GM12873 (cell line): ENCODE measurements at regions not wholly inside any gene's neighbourhood (a gene's known extent, or its start where the extent isn't known, plus 50 kb on each side); places are given as distances from the start of the nearest gene placed in this dataset.

Experiments
- TF ChIP-seq, protein P1 (sequence below): IDR thresholded peaks from 2 replicates; pipeline ENCODE4 v1.5.1; 2012; ENCODE audit warnings: low read depth, mild to moderate bottlenecking, moderate library complexity, low read length, control low read depth; ENCODE audit not compliant: insufficient read depth; ENCODE audit errors: missing control alignments

DNA sequence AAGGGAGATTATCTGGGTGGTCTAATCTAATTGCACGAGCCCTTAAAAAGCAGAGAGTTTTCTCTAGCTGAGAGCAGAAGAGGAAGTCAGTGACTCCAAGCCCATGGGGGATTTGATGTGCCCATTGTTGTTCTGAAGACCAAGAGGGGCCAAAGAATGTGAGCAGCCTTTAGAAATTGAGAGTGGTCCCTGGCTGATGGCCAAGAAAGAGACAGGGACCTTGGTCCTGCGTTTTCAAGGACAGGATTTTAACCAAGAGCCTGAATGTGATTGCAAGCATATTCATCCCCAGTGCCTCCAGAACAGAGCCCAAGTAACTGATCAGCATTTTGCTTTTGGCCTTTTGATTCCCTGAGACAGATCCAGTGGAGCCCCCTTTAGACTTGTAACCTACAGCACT is 1353.9 kb downstream of the AACS start:
- TF ChIP-seq, protein P1, sequence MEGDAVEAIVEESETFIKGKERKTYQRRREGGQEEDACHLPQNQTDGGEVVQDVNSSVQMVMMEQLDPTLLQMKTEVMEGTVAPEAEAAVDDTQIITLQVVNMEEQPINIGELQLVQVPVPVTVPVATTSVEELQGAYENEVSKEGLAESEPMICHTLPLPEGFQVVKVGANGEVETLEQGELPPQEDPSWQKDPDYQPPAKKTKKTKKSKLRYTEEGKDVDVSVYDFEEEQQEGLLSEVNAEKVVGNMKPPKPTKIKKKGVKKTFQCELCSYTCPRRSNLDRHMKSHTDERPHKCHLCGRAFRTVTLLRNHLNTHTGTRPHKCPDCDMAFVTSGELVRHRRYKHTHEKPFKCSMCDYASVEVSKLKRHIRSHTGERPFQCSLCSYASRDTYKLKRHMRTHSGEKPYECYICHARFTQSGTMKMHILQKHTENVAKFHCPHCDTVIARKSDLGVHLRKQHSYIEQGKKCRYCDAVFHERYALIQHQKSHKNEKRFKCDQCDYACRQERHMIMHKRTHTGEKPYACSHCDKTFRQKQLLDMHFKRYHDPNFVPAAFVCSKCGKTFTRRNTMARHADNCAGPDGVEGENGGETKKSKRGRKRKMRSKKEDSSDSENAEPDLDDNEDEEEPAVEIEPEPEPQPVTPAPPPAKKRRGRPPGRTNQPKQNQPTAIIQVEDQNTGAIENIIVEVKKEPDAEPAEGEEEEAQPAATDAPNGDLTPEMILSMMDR: no peak

DNA sequence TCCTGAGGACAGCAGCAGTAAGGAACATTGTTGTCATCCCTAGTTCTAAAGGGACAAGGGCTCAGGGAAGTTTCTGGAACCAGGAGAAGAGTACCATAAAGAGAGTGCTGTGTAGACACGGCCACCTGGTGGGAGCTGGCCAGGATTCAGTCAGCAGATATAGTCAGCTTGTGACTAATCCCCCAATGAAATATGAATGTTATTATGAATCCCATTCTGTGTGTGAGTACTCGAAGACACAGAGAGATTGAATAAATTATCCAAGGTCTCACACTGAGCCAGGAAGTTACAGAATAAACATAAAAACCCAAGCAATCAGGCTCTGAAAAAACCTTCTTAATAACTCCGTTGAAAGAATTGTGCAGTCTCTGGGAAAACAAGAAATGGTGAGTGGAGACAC is 1359.5 kb downstream of the AACS start:
- TF ChIP-seq, protein P1: no peak

DNA sequence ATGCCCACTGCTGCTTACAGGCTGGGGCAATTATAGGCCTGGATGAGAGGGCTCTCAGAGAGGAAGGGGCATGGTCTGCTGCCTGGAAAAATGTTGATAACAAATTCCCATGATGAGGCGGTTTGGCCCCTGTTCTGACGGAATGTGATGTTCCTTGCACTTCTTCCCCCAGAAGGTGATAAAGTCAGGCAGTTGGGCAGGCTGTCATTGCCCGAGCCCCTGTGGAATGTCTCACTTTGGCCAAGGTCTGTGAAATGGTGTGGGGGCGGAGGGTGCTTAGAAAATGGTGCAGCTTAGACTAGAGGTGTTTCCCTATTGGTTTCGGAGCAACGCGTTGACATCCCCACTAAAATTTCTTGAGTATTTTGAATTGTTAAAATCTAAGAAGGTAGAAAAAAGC is 1360.0 kb downstream of the AACS start:
- TF ChIP-seq, protein P1: no peak

DNA sequence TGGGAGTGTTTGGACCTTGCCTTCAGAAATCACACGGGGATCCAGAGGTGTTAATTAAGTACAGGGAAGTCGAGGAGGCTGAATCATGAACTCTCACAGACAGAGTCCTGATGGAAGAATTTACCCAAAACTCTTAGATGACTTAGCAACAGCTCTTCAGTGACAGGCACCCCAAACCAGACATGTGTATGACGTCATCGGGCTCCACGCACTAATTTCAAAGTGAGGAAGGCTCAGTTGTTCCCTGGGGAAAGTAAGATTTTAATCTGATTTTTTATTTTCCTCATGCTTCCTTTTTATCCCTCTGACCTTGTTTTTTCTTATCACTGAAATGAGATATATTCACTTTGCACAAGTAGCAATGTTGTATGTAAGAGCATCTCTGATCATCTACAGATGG is 1363.5 kb downstream of the AACS start:
- TF ChIP-seq, protein P1: no peak

DNA sequence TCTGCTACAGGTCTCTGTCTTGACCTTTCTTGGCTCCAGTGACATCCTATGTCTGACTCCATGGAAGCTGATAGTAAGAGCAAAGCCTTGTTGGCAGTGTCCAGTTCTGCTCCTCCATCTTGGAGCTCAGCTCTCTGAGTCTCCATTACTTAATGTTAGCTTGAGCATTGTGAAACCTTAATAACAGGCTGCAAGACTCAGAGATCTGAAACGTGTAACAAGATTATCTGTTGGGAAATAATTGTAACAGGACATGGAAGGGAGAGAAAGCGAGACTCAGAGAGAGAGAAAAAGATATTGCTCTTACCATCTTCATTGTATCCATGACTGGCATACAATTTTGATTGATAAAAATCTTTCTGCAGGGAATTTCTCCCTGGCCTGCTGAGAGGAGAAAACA is 1365.7 kb downstream of the AACS start:
- TF ChIP-seq, protein P1: no peak

DNA sequence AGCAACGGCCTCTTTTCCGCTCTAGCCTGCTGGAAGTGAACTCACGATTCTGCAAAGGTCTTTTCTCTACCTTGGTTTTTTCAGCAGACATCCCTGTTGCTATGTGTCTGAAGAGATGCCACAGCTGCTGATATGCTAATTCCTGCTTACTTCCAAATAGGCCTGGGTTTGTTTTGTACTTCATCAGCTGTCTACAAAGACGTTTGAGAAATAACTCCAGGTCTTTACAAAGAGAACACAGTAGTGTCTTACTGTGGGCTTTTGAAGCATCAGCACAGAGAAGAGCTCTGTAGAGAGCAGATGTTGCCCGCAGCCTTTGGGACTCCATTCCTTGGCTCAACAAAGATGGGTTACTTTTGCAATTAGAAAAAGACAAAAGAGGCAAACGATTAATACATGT is 1366.5 kb downstream of the AACS start:
- TF ChIP-seq, protein P1: no peak

DNA sequence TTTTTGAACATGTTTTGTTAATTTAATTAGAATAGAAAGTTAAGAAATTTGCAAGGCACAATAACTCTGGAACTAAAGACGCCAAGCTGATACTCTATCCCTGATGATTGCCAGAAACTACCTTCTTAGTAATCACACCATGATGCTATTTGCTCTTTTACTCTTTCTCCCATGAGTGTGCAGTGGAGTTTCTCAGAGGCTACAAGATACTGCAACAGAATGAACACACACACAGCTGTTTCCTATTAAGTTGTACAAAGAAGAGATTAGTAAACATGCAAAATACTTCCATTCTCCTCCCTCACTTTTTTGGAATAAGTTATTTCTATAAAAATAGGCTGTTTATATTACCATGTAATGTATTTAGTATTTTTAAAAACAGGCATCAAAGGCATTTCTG is 1367.5 kb downstream of the AACS start:
- TF ChIP-seq, protein P1: no peak
